ENCODE measurements at regions not wholly inside any gene's neighbourhood (a gene's known extent, or its start where the extent isn't known, plus 50 kb on each side); places are given as distances from the start of the nearest gene placed in this dataset.

GRCh38 chr2:6562771-6563170 lies 302.9 kb downstream of the CMPK2 start (continued):
- TF ChIP-seq SUZ12 (IDR thresholded peaks at IDR 0.05; ENCODE audit: low read length): no peak
- no peak for TF ChIP-seq SRF (IDR thresholded peaks at IDR 0.05; ENCODE audit: low read depth, low read length)
- no peak for TF ChIP-seq RNF2 (IDR thresholded peaks at IDR 0.05; ENCODE audit: borderline replicate concordance, low read depth, low read length, missing control alignments, poor library complexity, severe bottlenecking)
- TF ChIP-seq CTCF (IDR thresholded peaks at IDR 0.05; ENCODE audit: control extremely low read depth in 1 of 3, insufficient read depth in 1 of 3, low read depth in 1 of 3, low read length in 3 of 3): no peak
- no peak for TF ChIP-seq TBP (IDR thresholded peaks at IDR 0.05; ENCODE audit: low read depth, low read length)

Data from H1 (cell line).